ENCODE measurements at regions not wholly inside any gene's neighbourhood (a gene's known extent, or its start where the extent isn't known, plus 50 kb on each side); places are given as distances from the start of the nearest gene placed in this dataset.

GRCh38 chr10:124301736-124302135 lies 117.0 kb downstream of the OAT start:
- no peak for DNase-seq

GRCh38 chr10:124300735-124301134 lies 118.0 kb downstream of the OAT start:
- DNase-seq: no peak

- DNase-seq: no peak
Measured at GRCh38 chr10:124300224-124300623, 118.5 kb downstream of the OAT start.

GRCh38 chr10:124299696-124300095 lies 119.0 kb downstream of the OAT start:
- DNase-seq: no peak

GRCh38 chr10:124298891-124299290 lies 119.8 kb downstream of the OAT start:
- DNase-seq: no peak

- no peak for DNase-seq
Measured at GRCh38 chr10:124296813-124297788, 121.6 kb downstream of the OAT start.

GRCh38 chr10:124296121-124296812 lies 122.5 kb downstream of the OAT start:
- no peak for DNase-seq

- no peak for DNase-seq
Measured at GRCh38 chr10:124294811-124295770, 123.6 kb downstream of the OAT start.

GRCh38 chr10:124293616-124294449 lies 124.9 kb downstream of the OAT start:
- no peak for DNase-seq

GRCh38 chr10:124292911-124293615 lies 125.7 kb downstream of the OAT start:
- no peak for DNase-seq

GRCh38 chr10:124291001-124291701 lies 127.6 kb downstream of the OAT start:
- DNase-seq: no peak

- no peak for DNase-seq
Measured at GRCh38 chr10:124289851-124290795, 128.6 kb downstream of the OAT start.

- no peak for DNase-seq
Measured at GRCh38 chr10:124288928-124289850, 129.5 kb downstream of the OAT start.

GRCh38 chr10:124288486-124288885 lies 130.2 kb downstream of the OAT start:
- DNase-seq: no peak

- DNase-seq: no peak
Measured at GRCh38 chr10:124287791-124288190, 130.9 kb downstream of the OAT start.

- DNase-seq: no peak
Measured at GRCh38 chr10:124287071-124287685, 131.5 kb downstream of the OAT start.

GRCh38 chr10:124286621-124287020 lies 132.1 kb downstream of the OAT start:
- no peak for DNase-seq
